ENCODE measurements at regions not wholly inside any gene's neighbourhood (a gene's known extent, or its start where the extent isn't known, plus 50 kb on each side); places are given as distances from the start of the nearest gene placed in this dataset.

GRCh38 chr14:54322701-54323337, 74.0 kb upstream of the CDKN3 start:
- TF ChIP-seq CTCF (IDR thresholded peaks at IDR 0.05) (no peak), POLR2A (IDR thresholded peaks at IDR 0.05; ENCODE audit: low read depth) (no peak)

Data from esophagus muscularis mucosa (tissue), 3 donors.